ENCODE measurements at regions not wholly inside any gene's neighbourhood (a gene's known extent, or its start where the extent isn't known, plus 50 kb on each side); places are given as distances from the start of the nearest gene placed in this dataset.

- TF ChIP-seq CTCF (conservative IDR thresholded peaks at IDR 0.05) (no peak), ZFX (IDR thresholded peaks at IDR 0.05) (no peak)
Observed at GRCh38 chr2:11096591-11096990, 58.7 kb upstream of the SLC66A3 start.

Data from C4-2B (cell line).